ENCODE measurements at regions not wholly inside any gene's neighbourhood (a gene's known extent, or its start where the extent isn't known, plus 50 kb on each side); places are given as distances from the start of the nearest gene placed in this dataset.

- TF ChIP-seq CTCF (conservative IDR thresholded peaks at IDR 0.05; ENCODE audit: low read length) (no peak), EZH2phosphoT487 (IDR thresholded peaks at IDR 0.05; ENCODE audit: borderline replicate concordance, low read depth, low read length) (no peak)
Measured at GRCh38 chr9:16950051-16950450, 79.6 kb upstream of the BNC2 start.

All from OCI-LY7 (cell line).